ENCODE measurements at regions not wholly inside any gene's neighbourhood (a gene's known extent, or its start where the extent isn't known, plus 50 kb on each side); places are given as distances from the start of the nearest gene placed in this dataset.
A peak's percentile ranks its signal among the peaks of the same experiment; 100 is the strongest.

DNA sequence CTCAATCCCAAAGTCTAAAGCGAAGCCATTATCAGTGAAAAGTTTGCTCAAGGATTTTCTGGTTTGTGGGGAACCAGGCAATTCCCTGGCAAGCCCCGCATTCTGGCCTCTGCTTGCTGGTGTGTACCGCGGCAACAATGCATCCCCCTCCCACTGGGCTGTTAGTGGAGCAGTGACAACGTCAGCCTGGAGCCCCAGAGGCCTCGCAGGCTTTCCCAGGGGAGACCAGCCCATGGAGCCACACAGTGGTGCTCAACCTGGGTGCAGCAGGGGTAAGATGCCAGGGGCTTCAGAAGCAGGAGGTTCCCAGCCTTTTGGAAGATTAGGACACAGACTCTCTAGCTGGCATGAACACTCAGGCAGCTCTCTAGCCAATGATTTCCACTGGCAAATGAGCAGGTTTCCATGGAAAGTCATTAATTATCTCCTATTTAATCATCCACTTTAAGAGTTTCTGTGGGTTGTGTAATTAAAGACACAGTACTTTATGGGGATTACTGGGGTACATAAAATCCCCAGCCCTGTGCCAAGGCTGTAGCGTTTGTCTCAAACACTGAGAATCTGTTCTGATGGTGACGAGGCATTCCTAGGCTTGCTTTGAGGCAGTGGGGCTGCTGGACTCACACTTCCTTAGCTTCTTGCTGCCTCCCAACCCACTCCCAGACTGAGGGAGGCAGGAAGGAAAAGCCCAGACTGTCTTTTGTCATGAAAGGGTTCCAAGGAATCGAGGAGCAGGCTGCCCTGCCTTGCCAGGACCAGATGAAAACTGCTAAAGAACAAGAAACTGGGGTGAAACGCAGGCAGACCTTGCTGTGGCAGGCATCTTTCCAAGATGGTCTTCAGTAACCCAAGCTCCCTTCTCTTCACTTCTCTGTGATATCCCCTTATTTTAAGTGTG is 411.9 kb upstream of the SHH start:
- no peak for DNase-seq (ENCODE audit: low read depth)

GRCh38 chr7:156222611-156223010 is 410.3 kb upstream of the SHH start:
- DNase-seq (ENCODE audit: low read depth) = no peak

DNA sequence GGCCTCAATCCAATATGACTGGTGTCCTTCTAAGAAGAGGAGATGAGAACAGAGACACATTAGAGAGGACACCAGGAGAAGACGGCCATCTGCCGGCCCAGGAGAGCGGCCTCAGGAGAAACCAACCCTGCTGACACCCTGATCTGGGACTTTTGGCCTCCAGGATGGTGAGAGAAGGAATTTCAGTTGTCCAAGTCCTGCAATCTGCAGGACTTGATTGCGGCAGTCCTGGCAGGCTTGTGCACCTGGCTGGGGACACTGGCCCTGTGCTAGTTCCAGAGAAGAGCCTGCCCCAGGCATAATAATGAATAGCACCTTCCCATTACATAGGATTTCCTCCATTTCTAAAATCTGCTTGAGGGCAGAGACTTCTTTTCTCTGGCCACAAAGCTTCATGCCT is 409.9 kb upstream of the SHH start:
- no peak for DNase-seq (ENCODE audit: low read depth)

GRCh38 chr7:156220701-156221100 is 408.4 kb upstream of the SHH start:
- DNase-seq (ENCODE audit: low read depth) = no peak

- DNase-seq (ENCODE audit: low read depth) = peak; percentile 82
These were observed 407.9 kb upstream of the SHH start for GRCh38 chr7:156220078-156220605.

GRCh38 chr7:156219307-156220077 is 407.2 kb upstream of the SHH start:
- no peak for DNase-seq (ENCODE audit: low read depth)

- DNase-seq (ENCODE audit: low read depth) = no peak
These were observed 406.5 kb upstream of the SHH start for GRCh38 chr7:156218544-156219306.

DNA sequence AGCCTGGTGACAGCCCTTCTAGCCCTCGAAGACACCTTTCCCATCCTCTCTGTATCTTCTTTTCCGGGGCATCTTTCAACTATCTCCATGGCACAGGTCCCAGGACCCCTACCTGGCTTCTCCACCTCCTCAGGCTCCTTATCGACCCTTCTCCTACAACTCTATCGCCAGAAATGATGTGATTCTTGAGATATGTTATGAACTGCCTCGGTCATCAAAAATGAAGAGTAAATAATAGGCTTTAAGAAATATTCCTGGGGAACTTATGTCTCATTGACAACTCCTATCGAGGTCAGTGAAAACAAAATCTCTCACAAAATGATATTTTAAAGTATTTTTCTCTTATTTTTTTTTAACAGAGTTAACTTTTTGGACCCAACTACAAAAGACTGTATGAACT is 405.5 kb upstream of the SHH start:
- no peak for DNase-seq (ENCODE audit: low read depth)

DNA sequence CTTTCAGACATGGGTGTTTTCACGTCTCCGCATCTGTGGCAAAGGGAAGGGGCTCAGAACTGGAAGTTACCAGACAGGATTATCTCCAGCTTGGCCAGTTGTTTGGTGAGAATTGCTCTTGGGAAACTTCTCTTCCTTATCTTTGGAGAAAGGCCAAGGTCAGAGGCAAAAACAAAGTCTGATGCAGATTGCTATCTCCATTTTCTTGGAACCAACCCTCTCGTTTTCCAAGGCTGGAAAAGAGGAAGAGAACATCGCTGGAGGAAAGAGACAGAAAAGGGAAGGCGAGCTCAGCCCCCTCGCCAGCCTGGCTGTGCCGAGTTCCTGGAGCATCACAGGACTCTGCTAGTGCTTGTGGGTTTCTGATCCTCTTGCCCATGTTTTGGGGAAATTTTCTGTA is 396.8 kb upstream of the SHH start:
- no peak for DNase-seq (ENCODE audit: low read depth)

DNA sequence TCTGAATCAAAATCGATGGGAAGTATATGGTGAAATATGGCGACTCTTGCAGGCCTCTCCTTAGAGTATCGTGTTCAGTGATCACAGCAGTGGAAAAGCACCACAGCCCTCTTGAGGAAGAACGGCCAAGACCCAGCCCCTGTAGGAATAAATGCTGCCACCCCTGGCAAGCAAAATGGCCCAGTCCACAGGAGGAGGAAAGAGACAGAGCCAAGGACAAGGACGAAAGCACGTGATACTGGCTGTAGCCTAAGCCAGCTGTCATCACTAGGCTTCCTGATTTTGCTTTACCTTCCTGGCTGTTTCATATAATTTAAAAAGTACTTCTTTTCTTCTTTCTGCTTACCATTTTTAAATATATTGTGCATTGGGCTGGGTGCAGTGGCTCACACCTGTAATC is 395.0 kb upstream of the SHH start:
- no peak for DNase-seq (ENCODE audit: low read depth)

DNA sequence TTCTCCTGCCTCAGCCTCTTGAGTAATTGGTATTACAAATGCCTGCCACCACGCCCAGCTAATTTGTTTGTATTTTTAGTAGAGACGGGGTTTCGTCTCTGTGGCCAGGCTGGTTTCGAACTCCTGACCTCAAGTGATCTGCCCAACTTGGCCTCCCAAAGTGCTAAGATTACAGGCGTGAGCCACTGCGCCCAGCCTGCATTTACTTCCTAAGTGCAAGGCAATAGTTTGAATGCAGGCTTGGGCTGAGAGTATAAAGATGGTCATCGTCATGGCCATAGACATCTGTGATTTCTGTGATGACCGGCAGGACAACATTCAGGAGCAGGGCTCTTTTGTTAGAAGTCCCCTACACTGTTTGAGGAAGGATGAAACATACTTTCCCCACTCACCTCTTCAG is 393.9 kb upstream of the SHH start:
- peak; percentile 33 for DNase-seq (ENCODE audit: low read depth)

DNA sequence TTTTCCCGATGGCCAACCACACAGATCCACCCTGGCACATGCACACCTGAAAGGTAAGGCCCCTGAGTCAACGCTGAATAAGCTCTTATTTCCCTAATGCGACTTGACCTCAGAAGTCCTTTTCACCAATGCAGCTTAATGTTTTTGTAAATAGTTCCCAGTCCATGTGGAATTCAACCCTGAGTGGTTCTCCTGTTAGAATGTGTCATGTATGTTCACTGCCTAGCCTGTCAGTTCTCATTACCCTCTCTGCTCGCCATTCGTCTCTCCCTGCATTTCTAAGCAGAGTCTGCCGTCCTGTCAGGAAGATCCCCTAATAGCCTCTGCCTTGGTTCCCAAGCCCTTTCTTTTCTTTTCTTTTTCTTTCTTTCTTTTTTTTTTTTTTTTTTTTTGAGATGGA is 392.6 kb upstream of the SHH start:
- no peak for DNase-seq (ENCODE audit: low read depth)

DNA sequence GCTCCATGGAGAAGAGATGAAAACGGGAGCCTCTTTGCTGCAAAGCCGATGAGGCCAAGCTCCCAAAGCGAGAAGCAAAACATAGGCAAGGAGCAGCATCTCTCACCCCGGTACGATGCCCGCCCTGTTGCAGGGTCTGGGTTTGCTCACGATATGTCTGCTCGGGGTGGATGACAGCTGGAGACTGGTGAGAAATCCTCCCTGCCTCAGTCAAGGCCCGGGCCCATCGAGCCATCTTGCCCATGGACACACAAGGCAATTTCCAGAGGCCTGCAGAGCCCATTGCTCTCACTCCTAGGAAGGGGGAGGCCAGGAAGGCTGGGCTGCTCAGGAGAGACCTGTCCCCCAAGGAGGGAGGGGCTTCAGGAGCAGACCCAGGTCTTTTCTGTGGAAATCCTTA is 391.7 kb upstream of the SHH start:
- no peak for DNase-seq (ENCODE audit: low read depth)

DNA sequence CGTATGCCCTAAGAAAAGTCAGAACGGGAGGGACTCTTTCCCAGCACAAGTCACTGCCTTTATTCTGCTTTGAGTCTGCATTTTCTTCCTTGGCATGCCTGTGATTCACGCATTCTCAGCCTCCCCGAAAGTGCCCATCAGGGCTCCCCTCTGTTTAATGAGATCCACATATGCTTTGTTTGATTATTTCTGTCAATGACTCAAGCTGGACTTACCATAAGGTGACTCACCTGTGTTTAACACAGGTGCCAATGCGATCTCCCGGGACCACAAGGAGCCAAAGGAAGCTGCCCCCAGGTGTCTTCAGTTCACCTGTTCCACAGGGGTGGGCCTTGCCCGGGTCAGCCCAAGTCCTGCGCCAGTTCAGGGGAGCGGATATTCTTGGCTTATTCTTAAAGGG is 386.0 kb upstream of the SHH start:
- DNase-seq (ENCODE audit: low read depth) = no peak

GRCh38 chr7:156196649-156197048 is 384.4 kb upstream of the SHH start:
- no peak for DNase-seq (ENCODE audit: low read depth)

DNA sequence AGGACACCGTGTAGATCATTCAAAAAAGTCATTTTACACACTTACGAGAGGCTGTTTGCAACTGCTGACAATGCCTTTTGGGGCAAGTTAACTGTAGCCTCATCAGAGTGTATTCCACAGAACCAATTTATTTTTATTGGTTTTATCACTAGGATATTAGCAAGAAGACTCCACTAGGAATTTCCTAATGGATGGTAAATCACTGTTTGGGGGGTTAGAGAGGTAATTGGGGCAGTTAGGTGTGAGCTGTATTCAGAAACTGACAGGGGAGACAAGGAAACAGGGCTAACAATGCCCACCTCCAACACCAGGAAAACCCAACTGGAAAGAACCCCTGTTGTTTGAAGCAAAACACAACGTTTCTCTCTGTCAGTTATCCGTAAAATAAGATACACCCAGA is 383.0 kb upstream of the SHH start:
- no peak for DNase-seq (ENCODE audit: low read depth)

- DNase-seq (ENCODE audit: low read depth) = peak; percentile 61
These were observed 382.6 kb upstream of the SHH start for GRCh38 chr7:156194813-156195212.

DNA sequence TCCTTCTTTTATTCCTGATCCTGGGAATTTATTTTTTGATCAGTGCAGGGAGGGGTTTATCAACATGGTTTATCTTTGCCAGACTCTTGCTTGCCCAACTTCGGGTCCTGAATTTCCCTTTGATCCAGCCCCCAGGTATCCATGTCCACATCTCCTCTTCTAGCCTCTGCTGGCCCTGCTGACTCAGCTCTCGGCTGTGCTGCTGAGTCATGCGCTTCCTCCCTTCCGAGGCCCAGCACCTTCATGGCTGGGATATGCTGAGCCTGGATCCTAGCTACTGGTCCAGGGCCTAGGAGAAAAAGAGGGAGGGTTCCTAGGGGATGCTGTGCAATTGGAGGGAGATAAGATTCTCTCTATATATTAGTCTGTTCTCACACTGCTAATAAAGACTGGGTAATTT is 380.7 kb upstream of the SHH start:
- peak; percentile 85 for DNase-seq (ENCODE audit: low read depth)

DNA sequence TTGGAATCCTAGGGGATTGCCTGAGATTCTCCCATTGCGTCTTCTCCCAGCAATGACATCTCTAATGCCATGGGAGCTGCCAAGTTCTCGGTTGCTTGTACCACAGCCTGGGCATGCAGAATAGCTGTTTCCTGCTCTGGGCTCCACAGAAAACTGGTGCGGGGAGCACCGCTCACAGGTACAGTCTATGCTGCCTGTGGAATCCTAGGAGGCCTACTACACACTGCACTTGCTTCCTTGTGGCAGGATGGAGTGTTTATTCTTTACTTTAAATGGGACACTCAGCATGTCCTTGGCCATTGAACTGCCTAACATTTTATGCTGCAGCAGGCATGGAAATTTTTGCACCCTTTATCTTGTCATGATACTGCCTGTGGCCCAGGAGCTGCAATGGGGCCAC is 378.8 kb upstream of the SHH start:
- no peak for DNase-seq (ENCODE audit: low read depth)

DNA sequence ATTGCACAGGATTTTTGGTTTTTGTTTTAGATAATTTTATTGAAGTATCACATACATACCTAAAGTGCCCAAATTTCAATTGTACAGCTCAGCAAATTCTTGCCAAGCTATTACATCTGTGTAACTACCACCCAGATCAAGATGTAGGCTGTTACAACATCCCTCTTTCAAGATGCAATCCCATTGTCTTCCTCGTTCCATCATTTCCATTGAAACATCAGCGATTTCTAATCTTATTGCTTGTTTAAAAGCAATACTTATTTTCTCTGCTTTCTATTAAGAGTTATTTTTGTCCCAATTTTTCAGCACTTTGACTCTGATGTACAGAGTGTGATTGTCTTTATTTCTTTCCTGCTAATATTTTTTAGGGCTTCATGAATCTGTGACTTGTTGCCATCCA is 372.8 kb upstream of the SHH start:
- DNase-seq (ENCODE audit: low read depth) = no peak

- DNase-seq (ENCODE audit: low read depth) = no peak
These were observed 371.9 kb upstream of the SHH start for GRCh38 chr7:156184164-156184563.

All from Daoy (cell line).